A673 (cell line): ENCODE measurements at regions not wholly inside any gene's neighbourhood (a gene's known extent, or its start where the extent isn't known, plus 50 kb on each side); places are given as distances from the start of the nearest gene placed in this dataset.

Source experiments
- CTCF ChIP-seq: fragments of 300-800, 200-600 bp; sonication (generic); conservative IDR thresholded peaks from 2 replicates; pipeline ENCODE4 v1.5.1; 2017; ENCODE audit warnings: low read depth, mild to moderate bottlenecking, antibody characterized with exemption, low read length, moderate library complexity, mixed read lengths
- EZH2 ChIP-seq: fragments of 200-600 bp; sonication (generic); IDR thresholded peaks from 2 replicates; pipeline ENCODE4 v1.6.1; 2017; ENCODE audit warnings: borderline replicate concordance, low read depth, mild to moderate bottlenecking, mixed read lengths, antibody characterized with exemption, low read length; ENCODE audit not compliant: poor library complexity, severe bottlenecking

GRCh38 chr6:130740308-130740707 is 86.9 kb upstream of the SMLR1 start:
- TF ChIP-seq EZH2 (no peak), CTCF (no peak)
